HepG2 (cell line): ENCODE measurements at regions not wholly inside any gene's neighbourhood (a gene's known extent, or its start where the extent isn't known, plus 50 kb on each side); places are given as distances from the start of the nearest gene placed in this dataset.

Source experiments
- ATAC-seq: fragments of 200-7000 bp; cut with Tn5 transposase; 3 replicates; pipeline ENCODE4 v1.9.1; 2020; ENCODE audit warnings: mild to moderate bottlenecking, moderate library complexity
- BruUV-seq: library from RNA; stranded (reverse); fragments of 400-500 nt; replicated peaks from 2 replicates; lab custom pipeline; 2021; lab: Mats Ljungman, UMichigan
- CTCF ChIA-PET: fragments of 300-600 bp; formaldehyde crosslinking; extraction: SDS; loops from one replicate; lab custom pipeline; 2021; ENCODE audit warnings: low total read pairs, inconsistent platforms, low intra/inter-chr PET ratio; lab: Yijun Ruan, JAX
- POLR2A ChIA-PET: fragments of 350-600 bp; sonication (Branson Sonifier 250); formaldehyde crosslinking; loops from one replicate; lab custom pipeline; 2020; ENCODE audit warnings: antibody characterized with exemption, inconsistent platforms; lab: Yijun Ruan, JAX
- DNase-seq: peaks from one replicate; pipeline ENCODE4 v3.0.0-alpha.2; 2015; ENCODE audit warnings: low spot score
- FAIRE-seq: peaks from 3 replicates; lab custom pipeline; 2011; peaks lifted over from hg19 to GRCh38; lab: Jason Lieb, UNC
- H2AFZ ChIP-seq: one replicate; pipeline ENCODE4 v1.6.1; 2011; ENCODE audit warnings: low read length, inconsistent platforms
- H3K27ac ChIP-seq: fragments of 300-600 bp; 3 replicates; pipeline ENCODE4 v1.8.0; 2011; ENCODE audit warnings: mixed run types, mild to moderate bottlenecking, mixed read lengths, low read length, inconsistent platforms; ENCODE audit not compliant: insufficient read depth; ENCODE audit errors: extremely low read length
- H3K27me3 ChIP-seq, 2 experiments: fragments of 200-600 bp in 1 of 2; 2 replicates in 1 of 2; 3 replicates in 1 of 2; pipeline versions ENCODE4 v1.6.0 to v1.8.0; 2011; ENCODE audit warnings: low read length in 2 of 2, mild to moderate bottlenecking in 2 of 2, moderate library complexity in 2 of 2, inconsistent platforms in 1 of 2; ENCODE audit not compliant: insufficient read depth in 2 of 2, control insufficient read depth in 1 of 2
- H3K36me3 ChIP-seq, 2 experiments: fragments of 200-600 bp in 1 of 2; replicated peaks in 1 of 2; 2 replicates in 1 of 2; 3 replicates in 1 of 2; pipeline versions ENCODE4 v1.5.1 to v1.8.0; 2011; ENCODE audit warnings: low read length in 2 of 2, inconsistent platforms in 1 of 2; ENCODE audit not compliant: insufficient read depth in 2 of 2, control insufficient read depth in 1 of 2
- H3K4me1 ChIP-seq: 2 replicates; pipeline ENCODE4 v1.5.1; 2012; ENCODE audit warnings: low read length, inconsistent platforms; ENCODE audit not compliant: insufficient read depth
- H3K4me2 ChIP-seq: 2 replicates; pipeline ENCODE4 v1.6.0; 2011; ENCODE audit warnings: low read depth, low read length, inconsistent platforms
- H3K4me3 ChIP-seq, 3 experiments: fragments of 200-600 bp in 1 of 3; sonication (generic), shearing (Covaris generic) in 1 of 3; replicated peaks in 1 of 3; 2 replicates each; pipeline ENCODE4 v1.5.1; 2011 to 2016; ENCODE audit warnings: low read length in 3 of 3, inconsistent platforms in 2 of 3, low read depth in 2 of 3, mild to moderate bottlenecking in 2 of 3, control low read depth in 1 of 3, mixed read lengths in 1 of 3; ENCODE audit not compliant: insufficient read depth in 1 of 3
- H3K79me2 ChIP-seq: one replicate; pipeline ENCODE4 v1.6.1; 2011; ENCODE audit warnings: low read length, inconsistent platforms; ENCODE audit not compliant: insufficient read depth
- H3K9ac ChIP-seq: 2 replicates; pipeline ENCODE4 v1.6.0; 2011; ENCODE audit warnings: mild to moderate bottlenecking, low read depth, low read length, inconsistent platforms; ENCODE audit not compliant: insufficient read depth
- H3K9me3 ChIP-seq: 2 replicates; pipeline ENCODE4 v1.5.1; 2012; ENCODE audit warnings: mild to moderate bottlenecking, low read length
- H4K20me1 ChIP-seq: 2 replicates; pipeline ENCODE4 v1.6.0; 2011; ENCODE audit warnings: inconsistent platforms, mild to moderate bottlenecking, low read length, moderate library complexity; ENCODE audit not compliant: insufficient read depth
- BCL6 ChIP-seq: IDR thresholded peaks from 2 replicates; pipeline ENCODE4 v1.6.1; 2016; ENCODE audit warnings: missing genetic modification reagents, missing compliant biosample characterization
- EHMT2 ChIP-seq: fragments of 200-600 bp; sonication (generic); IDR thresholded peaks from 2 replicates; pipeline ENCODE4 v1.7.0; 2017; ENCODE audit warnings: antibody characterized with exemption, low read depth, low read length, borderline replicate concordance
- GABPB1 ChIP-seq: IDR thresholded peaks from 2 replicates; pipeline ENCODE4 v1.6.1; 2016; ENCODE audit warnings: mild to moderate bottlenecking, missing genetic modification reagents, moderate library complexity, missing compliant biosample characterization
- HNRNPL ChIP-seq: fragments of 200-400 bp; formaldehyde crosslinking; IDR thresholded peaks from 2 replicates; pipeline ENCODE4 v1.6.1; 2017; ENCODE audit warnings: mild to moderate bottlenecking, low read depth, low read length
- PHF20 ChIP-seq: sonication (generic); formaldehyde crosslinking; IDR thresholded peaks from 2 replicates; pipeline ENCODE4 v1.5.0; 2020; ENCODE audit warnings: mild to moderate bottlenecking, missing genetic modification reagents
- ZKSCAN5 ChIP-seq: sonication (generic); formaldehyde crosslinking; IDR thresholded peaks from 2 replicates; pipeline ENCODE4 v1.5.1; 2020; ENCODE audit warnings: mild to moderate bottlenecking, missing genetic modification reagents
- ZNF510 ChIP-seq: sonication (generic); formaldehyde crosslinking; IDR thresholded peaks from 2 replicates; pipeline ENCODE4 v1.4.0; 2020; ENCODE audit warnings: low read depth, mild to moderate bottlenecking, missing genetic modification reagents
- ZNF562 ChIP-seq: sonication (generic); formaldehyde crosslinking; IDR thresholded peaks from 2 replicates; pipeline ENCODE4 v1.8.0; 2022; ENCODE audit warnings: missing genetic modification reagents, borderline replicate concordance
- ZNF703 ChIP-seq: sonication (generic); formaldehyde crosslinking; IDR thresholded peaks from 2 replicates; pipeline ENCODE4 v1.5.1; 2020; ENCODE audit warnings: missing genetic modification reagents, mild to moderate bottlenecking, moderate library complexity, borderline replicate concordance
- WGBS: methylation state at CpG from one replicate; pipeline ENCODE4 v1.1.6; 2017; ENCODE audit warnings: low lambda C conversion rate; 5-methylcytosine and 5-hydroxymethylcytosine counted together
- in situ Hi-C: cut with HindIII; loops from 2 replicates; pipeline ENCODE4 v1.10.0; 2017; ENCODE audit warnings: low pct_unique_long_range_greater_than_20kb; ENCODE audit not compliant: extremely low pct_ligation_motif_present
- intact Hi-C: fragments of 100-400 bp; cut with micrococcal nuclease; formaldehyde crosslinking; loops from one replicate; pipeline ENCODE4 v1.10.0; 2022; ENCODE audit not compliant: unreplicated experiment
- TF ChIP-seq, protein P1 (sequence below): sonication (generic); formaldehyde crosslinking; IDR thresholded peaks from 2 replicates; pipeline ENCODE4 v1.4.0; 2020; ENCODE audit warnings: mild to moderate bottlenecking, missing genetic modification reagents, borderline replicate concordance
- TF ChIP-seq, protein P2 (sequence below): IDR thresholded peaks from 2 replicates; pipeline ENCODE4 v1.6.1; 2016; ENCODE audit warnings: mild to moderate bottlenecking

DNA sequence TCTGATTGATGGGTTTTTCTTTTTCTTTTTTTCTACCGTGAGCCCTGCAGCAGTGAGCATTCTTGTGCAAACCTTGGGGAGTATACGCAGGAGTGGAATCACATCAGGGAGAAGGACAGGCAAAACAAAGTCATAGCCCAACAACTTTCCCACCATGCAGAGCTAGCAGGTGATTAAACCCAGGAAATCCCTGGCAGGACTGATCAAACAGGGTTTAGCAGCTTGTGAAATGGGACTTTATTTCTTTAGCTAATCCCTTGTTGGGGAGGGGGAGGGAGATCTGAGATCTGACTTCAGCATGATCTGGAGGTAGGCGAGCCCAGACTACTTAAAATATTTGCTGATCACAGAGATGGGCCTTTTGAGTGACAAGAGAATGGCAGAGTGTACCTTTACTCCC is 162.0 kb upstream of the GLRA1 start (continued):
- TF ChIP-seq, protein P1, sequence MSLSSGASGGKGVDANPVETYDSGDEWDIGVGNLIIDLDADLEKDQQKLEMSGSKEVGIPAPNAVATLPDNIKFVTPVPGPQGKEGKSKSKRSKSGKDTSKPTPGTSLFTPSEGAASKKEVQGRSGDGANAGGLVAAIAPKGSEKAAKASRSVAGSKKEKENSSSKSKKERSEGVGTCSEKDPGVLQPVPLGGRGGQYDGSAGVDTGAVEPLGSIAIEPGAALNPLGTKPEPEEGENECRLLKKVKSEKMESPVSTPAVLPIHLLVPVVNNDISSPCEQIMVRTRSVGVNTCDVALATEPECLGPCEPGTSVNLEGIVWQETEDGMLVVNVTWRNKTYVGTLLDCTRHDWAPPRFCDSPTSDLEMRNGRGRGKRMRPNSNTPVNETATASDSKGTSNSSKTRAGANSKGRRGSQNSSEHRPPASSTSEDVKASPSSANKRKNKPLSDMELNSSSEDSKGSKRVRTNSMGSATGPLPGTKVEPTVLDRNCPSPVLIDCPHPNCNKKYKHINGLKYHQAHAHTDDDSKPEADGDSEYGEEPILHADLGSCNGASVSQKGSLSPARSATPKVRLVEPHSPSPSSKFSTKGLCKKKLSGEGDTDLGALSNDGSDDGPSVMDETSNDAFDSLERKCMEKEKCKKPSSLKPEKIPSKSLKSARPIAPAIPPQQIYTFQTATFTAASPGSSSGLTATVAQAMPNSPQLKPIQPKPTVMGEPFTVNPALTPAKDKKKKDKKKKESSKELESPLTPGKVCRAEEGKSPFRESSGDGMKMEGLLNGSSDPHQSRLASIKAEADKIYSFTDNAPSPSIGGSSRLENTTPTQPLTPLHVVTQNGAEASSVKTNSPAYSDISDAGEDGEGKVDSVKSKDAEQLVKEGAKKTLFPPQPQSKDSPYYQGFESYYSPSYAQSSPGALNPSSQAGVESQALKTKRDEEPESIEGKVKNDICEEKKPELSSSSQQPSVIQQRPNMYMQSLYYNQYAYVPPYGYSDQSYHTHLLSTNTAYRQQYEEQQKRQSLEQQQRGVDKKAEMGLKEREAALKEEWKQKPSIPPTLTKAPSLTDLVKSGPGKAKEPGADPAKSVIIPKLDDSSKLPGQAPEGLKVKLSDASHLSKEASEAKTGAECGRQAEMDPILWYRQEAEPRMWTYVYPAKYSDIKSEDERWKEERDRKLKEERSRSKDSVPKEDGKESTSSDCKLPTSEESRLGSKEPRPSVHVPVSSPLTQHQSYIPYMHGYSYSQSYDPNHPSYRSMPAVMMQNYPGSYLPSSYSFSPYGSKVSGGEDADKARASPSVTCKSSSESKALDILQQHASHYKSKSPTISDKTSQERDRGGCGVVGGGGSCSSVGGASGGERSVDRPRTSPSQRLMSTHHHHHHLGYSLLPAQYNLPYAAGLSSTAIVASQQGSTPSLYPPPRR (CRISPR knock-in tag), result no peak
- TF ChIP-seq, protein P2, sequence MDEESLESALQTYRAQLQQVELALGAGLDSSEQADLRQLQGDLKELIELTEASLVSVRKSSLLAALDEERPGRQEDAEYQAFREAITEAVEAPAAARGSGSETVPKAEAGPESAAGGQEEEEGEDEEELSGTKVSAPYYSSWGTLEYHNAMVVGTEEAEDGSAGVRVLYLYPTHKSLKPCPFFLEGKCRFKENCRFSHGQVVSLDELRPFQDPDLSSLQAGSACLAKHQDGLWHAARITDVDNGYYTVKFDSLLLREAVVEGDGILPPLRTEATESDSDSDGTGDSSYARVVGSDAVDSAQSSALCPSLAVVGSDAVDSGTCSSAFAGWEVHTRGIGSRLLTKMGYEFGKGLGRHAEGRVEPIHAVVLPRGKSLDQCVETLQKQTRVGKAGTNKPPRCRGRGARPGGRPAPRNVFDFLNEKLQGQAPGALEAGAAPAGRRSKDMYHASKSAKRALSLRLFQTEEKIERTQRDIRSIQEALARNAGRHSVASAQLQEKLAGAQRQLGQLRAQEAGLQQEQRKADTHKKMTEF, result no peak
- TF ChIP-seq ZNF562 (CRISPR knock-in tag) (no peak), ZNF703 (CRISPR knock-in tag) (no peak)

DNA sequence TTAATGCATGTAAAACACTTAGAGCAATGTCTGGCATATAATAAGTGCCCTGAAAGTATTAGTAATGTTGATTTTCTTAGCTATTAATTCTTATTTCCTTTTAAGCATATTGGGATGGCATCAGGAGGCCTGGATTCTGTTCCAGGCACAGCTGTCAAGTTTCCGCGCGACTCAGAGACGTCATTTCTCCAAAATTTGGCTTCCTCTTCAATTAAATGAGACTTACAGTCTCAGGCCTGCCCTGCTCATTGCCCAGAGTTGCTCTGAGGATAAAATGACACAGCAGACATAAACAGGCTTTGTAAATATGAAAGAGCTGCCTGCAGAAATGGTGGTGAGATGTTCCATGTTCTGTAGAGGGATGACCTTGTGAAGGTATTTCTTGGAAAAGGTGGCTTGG is 159.8 kb upstream of the GLRA1 start:
- ChIA-PET CTCF (no interaction called here), POLR2A (no interaction called here)
- H3K79me2 ChIP-seq, result no peaks in the 10 kb centered on the region
- H3K4me2 ChIP-seq, result no peak overlapping the region
- in situ Hi-C loops (no loop called here), intact Hi-C loops (no loop called here)
- 14% methylated on average over 4 of the region's 4 CpGs for WGBS
- FAIRE-seq, result no peak
- no peaks in the 10 kb centered on the region for H3K4me1 ChIP-seq
- no peak overlapping the region for H2AFZ ChIP-seq
- no peak overlapping the region for H3K4me3 ChIP-seq
- H3K27me3 ChIP-seq, result no peaks in the 10 kb centered on the region
- no peaks in the 10 kb centered on the region for H3K9me3 ChIP-seq
- no peak overlapping the region for H3K27ac ChIP-seq
- no peaks in the 10 kb centered on the region for H3K36me3 ChIP-seq
- BruUV-seq, result no TSS peak
- H3K9ac ChIP-seq, result no peak overlapping the region
- TF ChIP-seq ZKSCAN5 (CRISPR knock-in tag) (no peak), GABPB1 (CRISPR knock-in tag) (no peak), EHMT2 (no peak), PHF20 (CRISPR knock-in tag) (no peak), HNRNPL (no peak), BCL6 (CRISPR knock-in tag) (no peak), ZNF510 (CRISPR knock-in tag) (no peak)
- no peaks in the 10 kb centered on the region for H4K20me1 ChIP-seq
- ATAC-seq, result no peak
- no peak for DNase-seq
